ENCODE measurements at regions not wholly inside any gene's neighbourhood (a gene's known extent, or its start where the extent isn't known, plus 50 kb on each side); places are given as distances from the start of the nearest gene placed in this dataset.

GRCh38 chr1:34587761-34588160, 167.1 kb upstream of the GJB5 start:
- Histone ChIP-seq H3K27me3 (ENCODE audit: insufficient read depth, low read length) (peaks cover 22% of the 10 kb centered on the region; the same call in 1 of the 2 replicates), H3K79me2 (ENCODE audit: insufficient read depth, low read length) (no peaks in the 10 kb centered on the region), H3K9me2 (ENCODE audit: insufficient read depth) (no peaks in the 10 kb centered on the region), H3K36me3 (ENCODE audit: control insufficient read depth in 1 of 2, insufficient read depth in 2 of 2, low read length in 2 of 2) (no peaks in the 10 kb centered on the region), H3K4me3 (replicated peaks in 1 of 2; ENCODE audit: low read depth in 1 of 2, low read length in 2 of 2) (no peak overlapping the region), H3K9me3 (ENCODE audit: control insufficient read depth in 1 of 2, insufficient read depth in 1 of 2, low read depth in 1 of 2, low read length in 2 of 2) (no peaks in the 10 kb centered on the region), H2AFZ (ENCODE audit: low read depth, low read length, poor library complexity, severe bottlenecking) (no peak overlapping the region), H3K4me1 (ENCODE audit: control insufficient read depth in 1 of 2, insufficient read depth in 2 of 2, low read length in 2 of 2) (no peaks in the 10 kb centered on the region), H4K20me1 (ENCODE audit: insufficient read depth) (no peaks in the 10 kb centered on the region), H3K27ac (ENCODE audit: low read depth, low read length) (no peak overlapping the region), H3K9ac (ENCODE audit: low read length) (no peak overlapping the region), H3K4me2 (ENCODE audit: low read length) (no peak overlapping the region)
- ChIA-PET CTCF (no interaction called here), POLR2A (no interaction called here), RAD21 (ENCODE audit: low non-redundant PET in 1 of 2, low total read pairs in 2 of 2, uncharacterized antibody in 2 of 2, unreplicated experiment in 2 of 2) (no interaction called here)
- no TSS peak for BruUV-seq (replicated peaks)
- DNase-seq (ENCODE audit: low read depth, low spot score) (no peak), ATAC-seq (no peak)
- intact Hi-C loops (cut with micrococcal nuclease) = no loop called here
- TF ChIP-seq JUND (IDR thresholded peaks at IDR 0.05) (no peak), ATF3 (IDR thresholded peaks at IDR 0.05) (no peak), CBX3 (IDR thresholded peaks at IDR 0.05; ENCODE audit: low read depth) (no peak)

GRCh38 chr1:34590211-34590623, 164.6 kb upstream of the GJB5 start:
- BruUV-seq (replicated peaks) = no TSS peak
- H3K36me3 ChIP-seq (ENCODE audit: control insufficient read depth in 1 of 2, insufficient read depth in 2 of 2, low read length in 2 of 2) = no peaks in the 10 kb centered on the region
- DNase-seq (ENCODE audit: low read depth, low spot score) = peak; percentile 19
- POLR2A ChIA-PET = no interaction called here
- no peak overlapping the region for H3K9ac ChIP-seq (ENCODE audit: low read length)
- no peak overlapping the region for H3K4me3 ChIP-seq (replicated peaks in 1 of 2; ENCODE audit: low read depth in 1 of 2, low read length in 2 of 2)
- H3K9me2 ChIP-seq (ENCODE audit: insufficient read depth) = no peaks in the 10 kb centered on the region
- CTCF ChIA-PET = no interaction called here
- intact Hi-C loops (cut with micrococcal nuclease) = loop anchor here (10.0 kb wide), 1 partner anchor 855 kb away; no protein-coding TSS in a partner anchor
- H3K9me3 ChIP-seq (ENCODE audit: control insufficient read depth in 1 of 2, insufficient read depth in 1 of 2, low read depth in 1 of 2, low read length in 2 of 2) = no peaks in the 10 kb centered on the region
- peak; percentile 77 for ATAC-seq
- H3K4me2 ChIP-seq (ENCODE audit: low read length) = no peak overlapping the region
- peaks cover 27% of the 10 kb centered on the region; the same call in 1 of the 2 replicates for H3K27me3 ChIP-seq (ENCODE audit: insufficient read depth, low read length)
- no peaks in the 10 kb centered on the region for H3K79me2 ChIP-seq (ENCODE audit: insufficient read depth, low read length)
- no peak overlapping the region for H3K27ac ChIP-seq (ENCODE audit: low read depth, low read length)
- RAD21 ChIA-PET (ENCODE audit: low non-redundant PET in 1 of 2, low total read pairs in 2 of 2, uncharacterized antibody in 2 of 2, unreplicated experiment in 2 of 2) = no interaction called here
- no peak overlapping the region for H2AFZ ChIP-seq (ENCODE audit: low read depth, low read length, poor library complexity, severe bottlenecking)
- H4K20me1 ChIP-seq (ENCODE audit: insufficient read depth) = no peaks in the 10 kb centered on the region
- H3K4me1 ChIP-seq (ENCODE audit: control insufficient read depth in 1 of 2, insufficient read depth in 2 of 2, low read length in 2 of 2) = no peaks in the 10 kb centered on the region
- TF ChIP-seq POLR2A (IDR thresholded peaks at IDR 0.05; ENCODE audit: borderline replicate concordance, extremely low read depth, insufficient read depth, insufficient read length) = no peak
- TF ChIP-seq TCF7L2 (IDR thresholded peaks at IDR 0.05; ENCODE audit: borderline replicate concordance, extremely low read depth, insufficient read depth, insufficient read length) = no peak
- TF ChIP-seq POLR2AphosphoS5 (IDR thresholded peaks at IDR 0.05; ENCODE audit: low read depth, low read length) = no peak
- no peak for TF ChIP-seq EGR1 (IDR thresholded peaks at IDR 0.05; ENCODE audit: low read depth)
- no peak for TF ChIP-seq EZH2phosphoT487 (IDR thresholded peaks at IDR 0.05; ENCODE audit: borderline replicate concordance)
- TF ChIP-seq SIN3A (IDR thresholded peaks at IDR 0.05; ENCODE audit: low read depth) = 0 out of 2 replicates have a peak, but pooled peaks have one; percentile 31
- TF ChIP-seq ZNF274 (IDR thresholded peaks at IDR 0.05; ENCODE audit: low read depth, low read length) = no peak
- no peak for TF ChIP-seq ZBTB33 (IDR thresholded peaks at IDR 0.05; ENCODE audit: extremely low read depth, insufficient replicate concordance, low read length)
- peak; percentile 21; the same call in 1 of the 2 replicates for TF ChIP-seq JUND (IDR thresholded peaks at IDR 0.05)
- no peak for TF ChIP-seq ELF1 (IDR thresholded peaks at IDR 0.05; ENCODE audit: borderline replicate concordance, low read depth)
- no peak for TF ChIP-seq SRF (IDR thresholded peaks at IDR 0.05; ENCODE audit: low read depth)
- TF ChIP-seq CEBPB (IDR thresholded peaks at IDR 0.05; ENCODE audit: low read depth) = no peak
- TF ChIP-seq ATF3 (IDR thresholded peaks at IDR 0.05) = no peak
- no peak for TF ChIP-seq RAD21 (IDR thresholded peaks at IDR 0.05; ENCODE audit: low read depth)
- TF ChIP-seq, protein P1, sequence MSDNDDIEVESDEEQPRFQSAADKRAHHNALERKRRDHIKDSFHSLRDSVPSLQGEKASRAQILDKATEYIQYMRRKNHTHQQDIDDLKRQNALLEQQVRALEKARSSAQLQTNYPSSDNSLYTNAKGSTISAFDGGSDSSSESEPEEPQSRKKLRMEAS (IDR thresholded peaks at IDR 0.05) = no peak
- TF ChIP-seq ZFX (IDR thresholded peaks at IDR 0.05) = no peak
- no peak for TF ChIP-seq CBX3 (IDR thresholded peaks at IDR 0.05; ENCODE audit: low read depth)
- TF ChIP-seq SP1 (IDR thresholded peaks at IDR 0.05; ENCODE audit: low read depth) = peak; percentile 17; the same call in 1 of the 2 replicates

Measured in HCT116 (cell line).